Left ventricle myocardium inferior (tissue), 1 donor: ENCODE measurements at regions not wholly inside any gene's neighbourhood (a gene's known extent, or its start where the extent isn't known, plus 50 kb on each side); places are given as distances from the start of the nearest gene placed in this dataset.

Source experiments
- DNase-seq: peaks from one replicate; pipeline ENCODE4 v3.0.0-alpha.2; 2020
- H3K27ac ChIP-seq: fragments of 200-600 bp; replicated peaks from 2 replicates; pipeline ENCODE4 v1.8.0; 2021
- H3K27me3 ChIP-seq: fragments of 200-600 bp; 2 replicates; pipeline ENCODE4 v1.8.0; 2021; ENCODE audit warnings: low read depth
- H3K36me3 ChIP-seq: fragments of 200-600 bp; 2 replicates; pipeline ENCODE4 v1.8.0; 2021
- H3K4me1 ChIP-seq: fragments of 200-600 bp; 2 replicates; pipeline ENCODE4 v1.8.0; 2021
- H3K4me3 ChIP-seq: fragments of 200-600 bp; 2 replicates; pipeline ENCODE4 v1.8.0; 2021; ENCODE audit warnings: mild to moderate bottlenecking, moderate library complexity
- H3K9me3 ChIP-seq: fragments of 200-600 bp; replicated peaks from 2 replicates; pipeline ENCODE4 v1.8.0; 2021
- intact Hi-C: fragments of 100-400 bp; cut with micrococcal nuclease; formaldehyde crosslinking; loops from one replicate; pipeline ENCODE4 v1.11.0; 2022
- TF ChIP-seq, protein P1 (sequence below): fragments of 200-600 bp; IDR thresholded peaks from 2 replicates; pipeline ENCODE4 v1.8.0; 2021; ENCODE audit warnings: antibody characterized with exemption, mild to moderate bottlenecking, borderline replicate concordance
- donor health status: DM: no; HTN: yes; CAD: no; lungs with severe emphysema.

- Histone ChIP-seq H3K36me3 (no peaks in the 10 kb centered on the region), H3K27me3 (no peaks in the 10 kb centered on the region), H3K9me3 (peaks cover 10% of the 10 kb centered on the region), H3K27ac (no peak overlapping the region), H3K4me3 (no peak overlapping the region), H3K4me1 (no peaks in the 10 kb centered on the region)
- TF ChIP-seq, protein P1, sequence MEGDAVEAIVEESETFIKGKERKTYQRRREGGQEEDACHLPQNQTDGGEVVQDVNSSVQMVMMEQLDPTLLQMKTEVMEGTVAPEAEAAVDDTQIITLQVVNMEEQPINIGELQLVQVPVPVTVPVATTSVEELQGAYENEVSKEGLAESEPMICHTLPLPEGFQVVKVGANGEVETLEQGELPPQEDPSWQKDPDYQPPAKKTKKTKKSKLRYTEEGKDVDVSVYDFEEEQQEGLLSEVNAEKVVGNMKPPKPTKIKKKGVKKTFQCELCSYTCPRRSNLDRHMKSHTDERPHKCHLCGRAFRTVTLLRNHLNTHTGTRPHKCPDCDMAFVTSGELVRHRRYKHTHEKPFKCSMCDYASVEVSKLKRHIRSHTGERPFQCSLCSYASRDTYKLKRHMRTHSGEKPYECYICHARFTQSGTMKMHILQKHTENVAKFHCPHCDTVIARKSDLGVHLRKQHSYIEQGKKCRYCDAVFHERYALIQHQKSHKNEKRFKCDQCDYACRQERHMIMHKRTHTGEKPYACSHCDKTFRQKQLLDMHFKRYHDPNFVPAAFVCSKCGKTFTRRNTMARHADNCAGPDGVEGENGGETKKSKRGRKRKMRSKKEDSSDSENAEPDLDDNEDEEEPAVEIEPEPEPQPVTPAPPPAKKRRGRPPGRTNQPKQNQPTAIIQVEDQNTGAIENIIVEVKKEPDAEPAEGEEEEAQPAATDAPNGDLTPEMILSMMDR: no peak
- no peak for DNase-seq
- intact Hi-C loops: no loop called here
Measured at GRCh38 chr3:191859531-191859930, 398.6 kb downstream of the PYDC2 start.

DNA sequence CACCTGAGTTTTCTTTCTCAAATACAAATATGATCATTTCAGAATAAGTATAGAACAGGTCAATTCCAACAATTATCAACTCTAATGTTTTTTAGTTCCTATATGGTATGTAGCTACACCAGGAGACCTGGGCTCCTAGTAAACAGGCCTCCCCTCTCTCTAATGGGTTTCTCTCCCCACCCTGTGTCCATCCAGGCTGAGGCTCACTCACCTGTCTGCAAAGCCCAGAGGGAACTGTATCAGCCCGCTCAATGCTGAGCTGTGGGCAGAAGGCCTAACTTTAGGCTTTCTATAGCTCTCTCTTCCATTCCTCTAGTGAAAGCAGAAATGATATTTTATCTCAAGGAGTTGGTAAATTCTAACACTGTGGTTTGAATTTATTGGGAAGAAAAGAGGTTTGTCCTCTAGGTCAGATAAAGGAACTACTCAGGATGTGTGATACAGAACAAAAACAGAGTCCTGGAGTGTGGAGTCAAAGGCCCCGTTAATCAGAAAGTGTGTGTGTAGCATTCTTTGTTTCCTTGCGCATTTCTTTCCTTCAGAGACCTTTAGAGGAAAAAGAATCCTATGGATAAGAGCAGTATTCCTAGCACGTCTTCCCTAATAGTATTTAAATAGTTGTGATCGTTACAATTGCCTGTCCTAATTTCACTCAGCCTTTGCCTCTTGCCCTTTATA, 408.9 kb downstream of the PYDC2 start:
- H3K4me3 ChIP-seq: no peak overlapping the region
- no peaks in the 10 kb centered on the region for H3K27me3 ChIP-seq
- intact Hi-C loops: no loop called here

DNA sequence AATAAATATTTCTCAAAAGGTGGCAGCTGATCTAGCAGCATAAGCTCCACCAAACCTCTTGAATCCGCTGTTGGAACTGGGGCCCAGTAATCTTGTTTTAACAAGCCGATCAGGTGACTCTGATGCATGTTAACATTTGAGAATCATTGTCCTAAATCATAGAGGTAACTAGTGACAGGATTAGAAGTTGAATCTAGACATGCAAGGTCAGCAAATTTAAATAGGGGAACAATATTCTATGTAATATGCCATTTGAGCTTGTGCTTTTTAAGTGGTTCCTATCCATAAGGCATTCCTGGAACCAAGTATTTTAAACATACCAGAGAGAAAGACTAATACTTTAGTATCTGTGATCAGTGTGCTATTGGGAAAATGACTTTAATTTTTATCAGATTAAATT, 412.8 kb downstream of the PYDC2 start:
- intact Hi-C loops: no loop called here

More for the DNA sequence above, 408.9 kb downstream of the PYDC2 start:
- Histone ChIP-seq H3K9me3 (no peaks in the 10 kb centered on the region), H3K36me3 (no peaks in the 10 kb centered on the region), H3K27ac (no peak overlapping the region), H3K4me1 (no peaks in the 10 kb centered on the region)
- DNase-seq: no peak
- TF ChIP-seq, protein P1: no peak

GRCh38 chr3:191882289-191882688, 421.3 kb downstream of the PYDC2 start:
- Histone ChIP-seq H3K36me3 (no peaks in the 10 kb centered on the region), H3K27ac (peak overlapping the region; percentile 38), H3K4me1 (peaks cover 11% of the 10 kb centered on the region), H3K4me3 (no peak overlapping the region), H3K9me3 (no peaks in the 10 kb centered on the region), H3K27me3 (no peaks in the 10 kb centered on the region)
- intact Hi-C loops: no loop called here
- TF ChIP-seq, protein P1: no peak
- DNase-seq: no peak

More for the DNA sequence above, 412.8 kb downstream of the PYDC2 start:
- H3K27ac ChIP-seq: no peak overlapping the region
- TF ChIP-seq, protein P1: no peak
- no peaks in the 10 kb centered on the region for H3K27me3 ChIP-seq
- no peaks in the 10 kb centered on the region for H3K36me3 ChIP-seq
- no peaks in the 10 kb centered on the region for H3K4me1 ChIP-seq
- no peaks in the 10 kb centered on the region for H3K9me3 ChIP-seq
- no peak for DNase-seq
- no peak overlapping the region for H3K4me3 ChIP-seq

DNA sequence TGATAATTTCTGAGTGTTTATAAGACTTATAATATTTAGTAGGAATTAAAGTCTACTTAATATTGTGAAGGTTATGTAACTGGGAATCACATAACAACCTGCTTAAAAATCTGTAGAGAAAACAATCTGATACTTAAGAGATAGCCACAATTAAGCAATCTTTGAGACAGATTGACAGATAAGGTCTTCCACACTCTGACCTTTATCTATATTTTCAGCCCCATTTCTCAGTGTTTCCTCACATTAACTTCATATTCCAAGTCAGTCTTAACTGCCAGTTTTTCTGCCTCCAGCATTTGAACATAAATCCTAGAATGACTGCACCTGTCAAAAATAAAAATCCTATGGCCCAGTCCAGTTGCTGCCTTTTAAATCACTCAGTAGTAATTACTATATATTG, 423.2 kb downstream of the PYDC2 start:
- intact Hi-C loops: no loop called here
- no peaks in the 10 kb centered on the region for H3K9me3 ChIP-seq

More for the DNA sequence above, 423.2 kb downstream of the PYDC2 start:
- H3K4me1 ChIP-seq: peaks cover 11% of the 10 kb centered on the region
- no peak overlapping the region for H3K27ac ChIP-seq
- no peak for DNase-seq
- no peaks in the 10 kb centered on the region for H3K27me3 ChIP-seq
- TF ChIP-seq, protein P1: no peak
- H3K36me3 ChIP-seq: no peaks in the 10 kb centered on the region
- H3K4me3 ChIP-seq: no peak overlapping the region
